PC-9 (cell line): ENCODE measurements at regions not wholly inside any gene's neighbourhood (a gene's known extent, or its start where the extent isn't known, plus 50 kb on each side); places are given as distances from the start of the nearest gene placed in this dataset.

Experiments
- CTCF ChIP-seq: fragments of 200-600 bp; sonication (generic); conservative IDR thresholded peaks from 2 replicates; pipeline ENCODE4 v1.6.1; 2017; ENCODE audit warnings: mixed run types, antibody characterized with exemption, mild to moderate bottlenecking, moderate library complexity
- EZH2 ChIP-seq: fragments of 200-600 bp; sonication (generic); IDR thresholded peaks from 2 replicates; pipeline ENCODE4 v1.8.0; 2017; ENCODE audit warnings: antibody characterized with exemption, low read depth

- TF ChIP-seq CTCF (no peak), EZH2 (no peak)
Measured at GRCh38 chr2:153739394-153739793, 132.3 kb upstream of the GALNT13 start.
